ENCODE measurements at regions not wholly inside any gene's neighbourhood (a gene's known extent, or its start where the extent isn't known, plus 50 kb on each side); places are given as distances from the start of the nearest gene placed in this dataset.

GRCh38 chr4:31983677-31984076, 1263.5 kb downstream of the PCDH7 start:
- Histone ChIP-seq H3K4ac (ENCODE audit: low read depth, low read length) (no peak overlapping the region), H2BK15ac (ENCODE audit: low read depth, low read length) (no peak overlapping the region), H3K79me1 (ENCODE audit: insufficient read depth, low read depth, low read length, poor library complexity, severe bottlenecking) (no peaks in the 10 kb centered on the region), H2BK5ac (ENCODE audit: insufficient read length, low read length) (no peak overlapping the region), H3K23me2 (ENCODE audit: insufficient read length, low read depth, low read length, poor library complexity, severe bottlenecking) (no peaks in the 10 kb centered on the region), H3T11ph (ENCODE audit: low read length) (no peak overlapping the region), H3K9me3 (ENCODE audit: control insufficient read depth, low read depth, low read length) (no peaks in the 10 kb centered on the region), H2BK20ac (ENCODE audit: low read depth, low read length, poor library complexity, severe bottlenecking) (no peak overlapping the region), H3K18ac (ENCODE audit: insufficient read length, low read depth, low read length) (no peak overlapping the region), H3K14ac (ENCODE audit: insufficient read depth, low read length) (no peak overlapping the region), H3K79me2 (ENCODE audit: insufficient read depth, low read length) (no peaks in the 10 kb centered on the region), H2AK5ac (ENCODE audit: insufficient read length, low read length) (no peak overlapping the region), H3K9ac (ENCODE audit: extremely low read depth, insufficient read length, low read length) (no peak overlapping the region), H3K4me2 (ENCODE audit: insufficient read depth, insufficient read length, low read length) (no peak overlapping the region), H3K27ac (ENCODE audit: insufficient read length, low read depth, low read length) (no peak overlapping the region), H3K27me3 (ENCODE audit: insufficient read depth, low read length) (no peaks in the 10 kb centered on the region), H4K91ac (ENCODE audit: insufficient read length, low read depth, low read length) (no peak overlapping the region), H4K8ac (replicated peaks; ENCODE audit: insufficient read length, low read depth, low read length) (no peak overlapping the region), H2AFZ (ENCODE audit: low read length) (no peak overlapping the region), H4K5ac (ENCODE audit: insufficient read length, low read depth, low read length) (no peak overlapping the region), H2BK120ac (ENCODE audit: low read depth, low read length, poor library complexity, severe bottlenecking) (no peak overlapping the region), H3K56ac (ENCODE audit: insufficient read length, low read depth, low read length) (no peak overlapping the region), H3K4me1 (ENCODE audit: insufficient read depth, low read length) (no peaks in the 10 kb centered on the region), H4K20me1 (ENCODE audit: control insufficient read depth, insufficient read depth, insufficient read length) (no peaks in the 10 kb centered on the region), H2BK12ac (ENCODE audit: insufficient read length, low read depth, low read length) (no peak overlapping the region), H3K23ac (ENCODE audit: insufficient read length, low read depth, low read length) (no peak overlapping the region)
- H3K4me1 Mint-ChIP-seq = no peaks in the 10 kb centered on the region
- no peaks in the 10 kb centered on the region for H3K9me3 Mint-ChIP-seq
- no peak for TF ChIP-seq CTCF (conservative IDR thresholded peaks at IDR 0.05)
- H3K27ac Mint-ChIP-seq = no peak overlapping the region
- H3K27me3 Mint-ChIP-seq (ENCODE audit: low read depth) = no peaks in the 10 kb centered on the region; the same call in 1 of the 2 replicates
- no peak for DNase-seq
- no peak overlapping the region for H3K4me3 Mint-ChIP-seq
- H3K36me3 Mint-ChIP-seq (ENCODE audit: insufficient read depth in 1 of 3, low read depth in 3 of 3) = no peaks in the 10 kb centered on the region

All from H9 (cell line).